ENCODE measurements at regions not wholly inside any gene's neighbourhood (a gene's known extent, or its start where the extent isn't known, plus 50 kb on each side); places are given as distances from the start of the nearest gene placed in this dataset.

GRCh38 chr16:59651662-59652061, 917.5 kb upstream of the GOT2 start:
- no peaks in the 10 kb centered on the region for H3K9me2 ChIP-seq
- H4K20me1 ChIP-seq (ENCODE audit: insufficient read depth): no peaks in the 10 kb centered on the region
- H3K36me3 ChIP-seq (replicated peaks in 1 of 2; ENCODE audit: control insufficient read depth in 1 of 2, insufficient read depth in 2 of 2, low read length in 1 of 2): no peaks in the 10 kb centered on the region
- H3K4me1 ChIP-seq (ENCODE audit: control insufficient read depth in 1 of 2, insufficient read depth in 2 of 2, low read depth in 1 of 2, low read length in 1 of 2): no peaks in the 10 kb centered on the region
- H3K27me3 ChIP-seq (ENCODE audit: insufficient read depth): no peaks in the 10 kb centered on the region
- DNase-seq: no peak
- POLR2A ChIA-PET: no interaction called here
- no peak overlapping the region for H2AFZ ChIP-seq (ENCODE audit: low read depth)
- no peak overlapping the region for H3K4me2 ChIP-seq
- no peaks in the 10 kb centered on the region for H3K79me2 ChIP-seq (ENCODE audit: insufficient read depth)
- WGBS (ENCODE audit: low lambda C conversion rate): 15% methylated on average over 1 of the region's 1 CpG
- no peaks in the 10 kb centered on the region for H3K9me3 ChIP-seq
- no peak for TF ChIP-seq TAF1 (IDR thresholded peaks at IDR 0.05; ENCODE audit: borderline replicate concordance, low read depth, low read length)
- TF ChIP-seq RAD21 (IDR thresholded peaks at IDR 0.05; ENCODE audit: low read length): no peak
- no peak for TF ChIP-seq RFX5 (IDR thresholded peaks at IDR 0.05; ENCODE audit: low read length)
- no peak for TF ChIP-seq MXI1 (IDR thresholded peaks at IDR 0.05; ENCODE audit: low read depth, low read length)
- no peak for TF ChIP-seq USF1 (IDR thresholded peaks at IDR 0.05; ENCODE audit: borderline replicate concordance, low read depth)
- TF ChIP-seq POLR2AphosphoS5 (IDR thresholded peaks at IDR 0.05; ENCODE audit: low read depth, low read length): no peak
- TF ChIP-seq PBX3 (IDR thresholded peaks at IDR 0.05): no peak
- TF ChIP-seq FOXM1 (IDR thresholded peaks at IDR 0.05; ENCODE audit: low read depth): no peak
- TF ChIP-seq REST (IDR thresholded peaks at IDR 0.05; ENCODE audit: low read depth, low read length): no peak
- TF ChIP-seq RXRA (IDR thresholded peaks at IDR 0.05; ENCODE audit: borderline replicate concordance, low read depth): no peak
- H3K27ac ChIP-seq (ENCODE audit: low read depth in 2 of 2, low read length in 1 of 2): no peak overlapping the region
- CTCF ChIA-PET: no interaction called here
- H3K9ac ChIP-seq: no peak overlapping the region
- no peak overlapping the region for H3K4me3 ChIP-seq (ENCODE audit: low read depth in 2 of 2, low read length in 1 of 2)
- H3F3A ChIP-seq (replicated peaks; ENCODE audit: insufficient read depth): no peaks in the 10 kb centered on the region

- no peaks in the 10 kb centered on the region for H3F3A ChIP-seq (replicated peaks; ENCODE audit: insufficient read depth)
- H3K36me3 ChIP-seq (replicated peaks in 1 of 2; ENCODE audit: control insufficient read depth in 1 of 2, insufficient read depth in 2 of 2, low read length in 1 of 2): no peaks in the 10 kb centered on the region
- TF ChIP-seq RXRA (IDR thresholded peaks at IDR 0.05; ENCODE audit: borderline replicate concordance, low read depth): no peak
- no peak for TF ChIP-seq MAX (IDR thresholded peaks at IDR 0.05; ENCODE audit: low read depth)
- H3K4me1 ChIP-seq (ENCODE audit: control insufficient read depth in 1 of 2, insufficient read depth in 2 of 2, low read depth in 1 of 2, low read length in 1 of 2): no peaks in the 10 kb centered on the region
- POLR2A ChIA-PET: no interaction called here
- no peaks in the 10 kb centered on the region for H3K79me2 ChIP-seq (ENCODE audit: insufficient read depth)
- DNase-seq: no peak
- no peak overlapping the region for H3K9ac ChIP-seq
- H4K20me1 ChIP-seq (ENCODE audit: insufficient read depth): no peaks in the 10 kb centered on the region
- no peak overlapping the region for H3K27ac ChIP-seq (ENCODE audit: low read depth in 2 of 2, low read length in 1 of 2)
- H3K4me3 ChIP-seq (ENCODE audit: low read depth in 2 of 2, low read length in 1 of 2): no peak overlapping the region
- H2AFZ ChIP-seq (ENCODE audit: low read depth): no peak overlapping the region
- no peaks in the 10 kb centered on the region for H3K27me3 ChIP-seq (ENCODE audit: insufficient read depth)
- H3K4me2 ChIP-seq: no peak overlapping the region
- CTCF ChIA-PET: no interaction called here
- H3K9me3 ChIP-seq: no peaks in the 10 kb centered on the region
- H3K9me2 ChIP-seq: no peaks in the 10 kb centered on the region
Measured at GRCh38 chr16:59645194-59645593, 911.1 kb upstream of the GOT2 start.

All from SK-N-SH (cell line).